ENCODE measurements at regions not wholly inside any gene's neighbourhood (a gene's known extent, or its start where the extent isn't known, plus 50 kb on each side); places are given as distances from the start of the nearest gene placed in this dataset.

DNA sequence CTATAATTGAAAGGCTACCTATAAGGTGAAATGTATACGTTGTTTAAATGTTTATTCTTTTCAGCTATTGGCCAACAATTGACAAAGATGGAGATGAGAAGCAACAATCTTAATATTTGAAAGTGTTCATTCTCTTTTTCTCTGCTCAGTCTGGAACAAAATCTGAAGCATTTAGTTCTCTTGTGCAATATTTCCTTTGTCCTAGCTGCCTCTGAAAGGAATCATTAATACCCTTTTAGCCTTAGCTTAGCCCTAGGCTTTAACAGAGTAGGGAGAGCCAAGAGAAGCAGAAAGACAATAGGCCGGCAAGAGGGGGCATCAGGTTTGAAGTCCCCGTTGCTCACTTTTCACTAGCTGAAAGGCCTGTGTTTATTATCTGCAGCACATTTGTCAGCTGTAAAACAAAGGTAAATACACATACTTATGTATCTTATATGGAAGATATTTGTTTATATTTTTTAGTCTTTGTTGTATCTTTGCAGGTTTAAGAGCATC is 422.5 kb upstream of the SEMA6D start:
- TF ChIP-seq, protein P1, sequence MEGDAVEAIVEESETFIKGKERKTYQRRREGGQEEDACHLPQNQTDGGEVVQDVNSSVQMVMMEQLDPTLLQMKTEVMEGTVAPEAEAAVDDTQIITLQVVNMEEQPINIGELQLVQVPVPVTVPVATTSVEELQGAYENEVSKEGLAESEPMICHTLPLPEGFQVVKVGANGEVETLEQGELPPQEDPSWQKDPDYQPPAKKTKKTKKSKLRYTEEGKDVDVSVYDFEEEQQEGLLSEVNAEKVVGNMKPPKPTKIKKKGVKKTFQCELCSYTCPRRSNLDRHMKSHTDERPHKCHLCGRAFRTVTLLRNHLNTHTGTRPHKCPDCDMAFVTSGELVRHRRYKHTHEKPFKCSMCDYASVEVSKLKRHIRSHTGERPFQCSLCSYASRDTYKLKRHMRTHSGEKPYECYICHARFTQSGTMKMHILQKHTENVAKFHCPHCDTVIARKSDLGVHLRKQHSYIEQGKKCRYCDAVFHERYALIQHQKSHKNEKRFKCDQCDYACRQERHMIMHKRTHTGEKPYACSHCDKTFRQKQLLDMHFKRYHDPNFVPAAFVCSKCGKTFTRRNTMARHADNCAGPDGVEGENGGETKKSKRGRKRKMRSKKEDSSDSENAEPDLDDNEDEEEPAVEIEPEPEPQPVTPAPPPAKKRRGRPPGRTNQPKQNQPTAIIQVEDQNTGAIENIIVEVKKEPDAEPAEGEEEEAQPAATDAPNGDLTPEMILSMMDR (IDR thresholded peaks at IDR 0.05; ENCODE audit: low read depth, low read length, poor library complexity, severe bottlenecking) = no peak
- TF ChIP-seq EZH2phosphoT487 (IDR thresholded peaks at IDR 0.05; ENCODE audit: borderline replicate concordance, low read length) = no peak
